Suprapubic skin (tissue), 4 donors: ENCODE measurements at regions not wholly inside any gene's neighbourhood (a gene's known extent, or its start where the extent isn't known, plus 50 kb on each side); places are given as distances from the start of the nearest gene placed in this dataset.
A peak's percentile ranks its signal among the peaks of the same experiment; 100 is the strongest.

Source experiments
- DNase-seq, 2 donors: peaks; one replicate each; pipeline ENCODE4 v3.0.0-alpha.2; 2019; ENCODE audit warnings: low spot score in 2 of 2
- H3K27ac ChIP-seq: fragments of 200-600 bp; sonication (generic); one replicate; pipeline ENCODE4 v1.5.1; 2019
- H3K27me3 ChIP-seq: fragments of 200-600 bp; sonication (generic); one replicate; pipeline ENCODE4 v1.5.1; 2019
- H3K36me3 ChIP-seq: fragments of 200-600 bp; sonication (generic); one replicate; pipeline ENCODE4 v1.5.1; 2019
- H3K4me1 ChIP-seq: fragments of 200-600 bp; sonication (generic); one replicate; pipeline ENCODE4 v1.5.1; 2019
- H3K4me3 ChIP-seq: fragments of 200-600 bp; sonication (generic); one replicate; pipeline ENCODE4 v1.5.1; 2019; ENCODE audit warnings: mild to moderate bottlenecking
- H3K9me3 ChIP-seq: fragments of 200-600 bp; sonication (generic); one replicate; pipeline ENCODE4 v1.5.1; 2019
- EP300 ChIP-seq: sonication (generic); formaldehyde crosslinking; IDR thresholded peaks from one replicate; pipeline ENCODE4 v1.6.1; 2017; ENCODE audit warnings: antibody characterized with exemption
- POLR2A ChIP-seq, 2 donors: fragments of 450-650 bp; IDR thresholded peaks; one replicate each; pipeline ENCODE4 v1.6.1; 2017; ENCODE audit warnings: antibody characterized with exemption in 2 of 2, mild to moderate bottlenecking in 2 of 2, moderate library complexity in 2 of 2
- POLR2AphosphoS5 ChIP-seq, 3 donors: sonication (generic); formaldehyde crosslinking; IDR thresholded peaks; one replicate each; pipeline ENCODE4 v1.6.1; 2017; ENCODE audit warnings: antibody characterized with exemption in 3 of 3
- WGBS: methylation state at CpG from one replicate; pipeline ENCODE4 v1.1.5; 2018; 5-methylcytosine and 5-hydroxymethylcytosine counted together
- TF ChIP-seq, protein P1 (sequence below), 2 donors: fragments of 200-600 bp in 1 of 2; fragments of 450-650 bp in 1 of 2; sonication (generic) in 1 of 2; IDR thresholded peaks; one replicate each; pipeline ENCODE4 v1.5.1; 2016 to 2019; ENCODE audit warnings: antibody characterized with exemption in 2 of 2, mild to moderate bottlenecking in 1 of 2, moderate library complexity in 1 of 2

DNA sequence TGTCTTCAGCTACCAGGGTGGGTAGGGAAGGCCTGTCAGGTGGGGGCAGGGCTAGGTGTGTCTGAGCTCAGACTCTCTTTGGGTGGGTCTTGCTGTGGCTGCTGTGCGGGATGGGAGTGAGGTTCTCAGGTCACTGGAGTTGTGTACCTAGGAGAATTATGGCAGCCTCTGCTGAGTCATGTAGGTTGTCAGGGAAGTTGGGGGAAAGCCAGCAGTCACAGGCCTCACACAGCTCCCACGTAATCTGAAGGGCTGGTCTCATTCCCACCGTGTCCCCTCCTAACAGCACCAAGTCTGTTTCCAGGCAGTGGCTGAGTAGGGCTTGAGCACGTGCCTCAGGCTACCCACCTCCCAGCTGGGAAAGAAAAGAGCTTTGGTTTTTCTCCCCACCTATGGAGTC is 67.0 kb downstream of the CHCHD4 start:
- no peak overlapping the region for H3K27ac ChIP-seq
- 80% methylated on average over 4 of the region's 4 CpGs for WGBS
- DNase-seq, result no peak
- H3K4me1 ChIP-seq, result no peaks in the 10 kb centered on the region
- no peaks in the 10 kb centered on the region for H3K36me3 ChIP-seq
- TF ChIP-seq POLR2AphosphoS5 (IDR thresholded peaks at IDR 0.05) (no peak), EP300 (no peak), POLR2A (IDR thresholded peaks at IDR 0.05) (no peak)
- TF ChIP-seq, protein P1, sequence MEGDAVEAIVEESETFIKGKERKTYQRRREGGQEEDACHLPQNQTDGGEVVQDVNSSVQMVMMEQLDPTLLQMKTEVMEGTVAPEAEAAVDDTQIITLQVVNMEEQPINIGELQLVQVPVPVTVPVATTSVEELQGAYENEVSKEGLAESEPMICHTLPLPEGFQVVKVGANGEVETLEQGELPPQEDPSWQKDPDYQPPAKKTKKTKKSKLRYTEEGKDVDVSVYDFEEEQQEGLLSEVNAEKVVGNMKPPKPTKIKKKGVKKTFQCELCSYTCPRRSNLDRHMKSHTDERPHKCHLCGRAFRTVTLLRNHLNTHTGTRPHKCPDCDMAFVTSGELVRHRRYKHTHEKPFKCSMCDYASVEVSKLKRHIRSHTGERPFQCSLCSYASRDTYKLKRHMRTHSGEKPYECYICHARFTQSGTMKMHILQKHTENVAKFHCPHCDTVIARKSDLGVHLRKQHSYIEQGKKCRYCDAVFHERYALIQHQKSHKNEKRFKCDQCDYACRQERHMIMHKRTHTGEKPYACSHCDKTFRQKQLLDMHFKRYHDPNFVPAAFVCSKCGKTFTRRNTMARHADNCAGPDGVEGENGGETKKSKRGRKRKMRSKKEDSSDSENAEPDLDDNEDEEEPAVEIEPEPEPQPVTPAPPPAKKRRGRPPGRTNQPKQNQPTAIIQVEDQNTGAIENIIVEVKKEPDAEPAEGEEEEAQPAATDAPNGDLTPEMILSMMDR (IDR thresholded peaks at IDR 0.05), result no peak
- H3K9me3 ChIP-seq, result peaks cover 3% of the 10 kb centered on the region
- no peaks in the 10 kb centered on the region for H3K27me3 ChIP-seq
- H3K4me3 ChIP-seq, result no peak overlapping the region

DNA sequence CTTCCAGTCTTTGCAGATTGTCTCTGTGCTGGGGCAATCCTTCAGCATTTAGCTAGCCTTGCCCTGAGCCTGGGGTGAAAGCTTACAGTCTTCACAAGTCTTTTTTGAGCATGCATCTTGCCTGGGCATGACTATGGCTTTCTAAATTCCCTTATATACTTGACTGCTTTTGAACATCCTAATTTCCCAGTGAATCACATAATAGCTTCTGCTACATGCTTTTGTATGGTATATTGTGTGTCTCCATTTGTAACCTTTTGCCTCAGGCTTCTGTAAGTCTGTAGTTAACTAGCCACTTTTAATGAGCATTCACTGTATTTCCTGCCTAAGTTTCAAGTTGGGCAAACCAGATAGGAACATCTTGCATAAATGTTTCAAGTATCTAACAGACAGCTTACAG is 76.8 kb downstream of the CHCHD4 start:
- Histone ChIP-seq H3K9me3 (no peaks in the 10 kb centered on the region), H3K4me1 (no peaks in the 10 kb centered on the region), H3K4me3 (no peak overlapping the region), H3K27ac (no peak overlapping the region), H3K27me3 (no peaks in the 10 kb centered on the region), H3K36me3 (no peaks in the 10 kb centered on the region)
- TF ChIP-seq POLR2AphosphoS5 (IDR thresholded peaks at IDR 0.05), result no peak
- no peak for TF ChIP-seq EP300
- no peak for TF ChIP-seq POLR2A (IDR thresholded peaks at IDR 0.05)
- TF ChIP-seq, protein P1 (IDR thresholded peaks at IDR 0.05), result no peak
- no peak for DNase-seq

DNA sequence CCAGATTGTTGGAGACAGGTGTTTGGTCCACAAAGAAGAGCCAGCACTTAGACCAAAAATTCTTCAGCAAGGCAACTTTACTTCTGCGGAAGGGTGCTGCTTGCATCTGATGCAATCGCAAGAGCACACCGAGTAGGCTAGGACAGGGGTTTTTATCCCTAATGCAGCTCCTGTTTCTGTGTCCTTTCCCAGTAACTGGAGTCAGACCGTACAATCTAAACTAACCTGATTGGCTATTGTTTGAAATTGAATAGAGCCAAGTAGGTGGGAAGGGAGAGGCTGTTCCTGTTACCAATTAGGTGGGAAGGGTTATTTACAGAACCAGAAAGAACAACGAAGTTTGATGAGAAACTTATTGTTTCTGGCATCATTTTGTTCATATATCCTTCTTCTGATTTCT is 77.6 kb downstream of the CHCHD4 start:
- DNase-seq, result no peak
- Histone ChIP-seq H3K4me1 (no peaks in the 10 kb centered on the region), H3K27me3 (no peaks in the 10 kb centered on the region), H3K9me3 (no peaks in the 10 kb centered on the region), H3K27ac (no peak overlapping the region), H3K4me3 (peak overlapping the region; percentile 18), H3K36me3 (no peaks in the 10 kb centered on the region)
- 64% methylated on average over 5 of the region's 5 CpGs for WGBS
- TF ChIP-seq EP300 (no peak), POLR2A (IDR thresholded peaks at IDR 0.05) (no peak), POLR2AphosphoS5 (IDR thresholded peaks at IDR 0.05) (no peak)
- TF ChIP-seq, protein P1 (IDR thresholded peaks at IDR 0.05), result no peak

DNA sequence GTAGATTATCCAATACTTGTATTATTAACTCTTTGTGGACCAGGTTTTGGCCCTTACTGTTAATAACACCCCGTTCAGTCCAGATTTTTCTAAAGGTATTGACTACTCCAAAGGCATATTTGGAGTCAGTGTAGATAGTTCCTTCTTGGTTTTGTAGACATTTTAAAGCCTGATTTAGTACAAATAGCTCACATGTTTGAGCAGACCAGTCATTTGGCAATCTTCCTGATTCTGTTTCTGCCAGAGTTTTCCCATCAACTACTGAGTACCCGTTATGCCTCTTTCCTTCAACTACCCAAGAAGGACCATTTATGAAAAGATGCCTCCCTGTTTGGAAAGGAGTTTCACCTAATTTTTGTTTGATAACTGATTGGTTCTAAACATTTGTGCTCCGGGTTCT is 82.0 kb downstream of the CHCHD4 start:
- WGBS, result 48% methylated on average over 3 of the region's 3 CpGs
- Histone ChIP-seq H3K27me3 (no peaks in the 10 kb centered on the region), H3K27ac (no peak overlapping the region), H3K4me3 (no peak overlapping the region), H3K36me3 (no peaks in the 10 kb centered on the region), H3K9me3 (no peaks in the 10 kb centered on the region), H3K4me1 (no peaks in the 10 kb centered on the region)
- no peak for DNase-seq
- no peak for TF ChIP-seq POLR2A (IDR thresholded peaks at IDR 0.05)
- TF ChIP-seq, protein P1 (IDR thresholded peaks at IDR 0.05), result no peak

DNA sequence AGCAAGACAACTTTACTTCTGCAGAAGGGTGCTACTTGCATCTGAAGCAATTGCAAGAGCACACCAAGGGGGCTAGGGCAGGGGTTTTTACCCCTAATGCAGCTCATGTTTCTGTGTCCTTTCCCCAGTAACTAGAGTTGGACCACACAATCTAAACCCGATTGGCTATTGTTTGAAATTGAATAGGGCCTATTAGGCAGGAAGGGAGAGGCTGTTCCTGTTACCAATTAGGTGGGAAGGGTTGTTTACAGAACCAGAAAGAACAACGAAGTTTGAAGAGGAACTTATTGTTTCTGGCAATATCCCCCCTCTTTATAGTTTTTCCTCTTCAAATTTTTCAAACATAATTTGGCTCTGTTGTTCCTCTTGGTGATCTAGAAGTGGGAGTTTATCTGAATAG is 85.5 kb downstream of the CHCHD4 start:
- WGBS, result 46% methylated on average over 2 of the region's 2 CpGs
- no peaks in the 10 kb centered on the region for H3K27me3 ChIP-seq

More for the DNA sequence above, 85.5 kb downstream of the CHCHD4 start:
- DNase-seq, result no peak
- no peak overlapping the region for H3K27ac ChIP-seq
- no peak overlapping the region for H3K4me3 ChIP-seq
- H3K9me3 ChIP-seq, result peaks cover 6% of the 10 kb centered on the region
- no peaks in the 10 kb centered on the region for H3K4me1 ChIP-seq
- no peaks in the 10 kb centered on the region for H3K36me3 ChIP-seq
- TF ChIP-seq POLR2AphosphoS5 (IDR thresholded peaks at IDR 0.05) (no peak), EP300 (no peak), POLR2A (IDR thresholded peaks at IDR 0.05) (no peak)
- TF ChIP-seq, protein P1 (IDR thresholded peaks at IDR 0.05), result no peak
